AG09319 (cell line): ENCODE measurements at regions not wholly inside any gene's neighbourhood (a gene's known extent, or its start where the extent isn't known, plus 50 kb on each side); places are given as distances from the start of the nearest gene placed in this dataset.

ENCODE experiments used
- DNase-seq: peaks from one replicate; pipeline ENCODE4 v3.0.0-alpha.2; 2010; ENCODE audit warnings: low read depth; ENCODE audit errors: extremely low read depth
- CTCF ChIP-seq: IDR thresholded peaks from 2 replicates; pipeline ENCODE4 v1.5.1; 2011; ENCODE audit warnings: low read depth, mild to moderate bottlenecking, inconsistent platforms, low read length, moderate library complexity

GRCh38 chr12:67453191-67453590 lies 184.0 kb downstream of the CAND1 start:
- no peak for DNase-seq
- TF ChIP-seq CTCF: no peak

- no peak for TF ChIP-seq CTCF
- no peak for DNase-seq
These were observed 186.1 kb downstream of the CAND1 start for GRCh38 chr12:67455236-67455635.

- peak; percentile 78 for DNase-seq
- no peak for TF ChIP-seq CTCF
These were observed 187.3 kb downstream of the CAND1 start for GRCh38 chr12:67456431-67456901.

GRCh38 chr12:67457136-67457535 lies 188.0 kb downstream of the CAND1 start:
- no peak for TF ChIP-seq CTCF
- no peak for DNase-seq

- no peak for DNase-seq
- TF ChIP-seq CTCF: peak; percentile 29
These were observed 188.9 kb downstream of the CAND1 start for GRCh38 chr12:67457778-67458665.

GRCh38 chr12:67459173-67459572 lies 189.4 kb upstream of the DYRK2 start:
- no peak for DNase-seq
- TF ChIP-seq CTCF: no peak

- TF ChIP-seq CTCF: no peak
These were observed 189.0 kb upstream of the DYRK2 start for GRCh38 chr12:67459578-67459977.

More at GRCh38 chr12:67459578-67459977, 189.0 kb upstream of the DYRK2 start:
- DNase-seq: no peak
